ENCODE measurements at regions not wholly inside any gene's neighbourhood (a gene's known extent, or its start where the extent isn't known, plus 50 kb on each side); places are given as distances from the start of the nearest gene placed in this dataset.
A peak's percentile ranks its signal among the peaks of the same experiment; 100 is the strongest.
"Not testable (repeated sequence)": the region's sequence is repeated elsewhere in the genome, so short reads cannot be mapped to it uniquely, and the experiment has no call there.

GRCh38 chr2:129913695-129914495 lies 65.6 kb upstream of the RAB6C start:
- no peak overlapping the region for H3K4me3 ChIP-seq (ENCODE audit: low read depth, low read length)
- no peak for TF ChIP-seq CTCF (IDR thresholded peaks at IDR 0.05; ENCODE audit: insufficient read depth, low read depth, low read length)

GRCh38 chr2:129914538-129915302 lies 64.7 kb upstream of the RAB6C start:
- no peak for TF ChIP-seq CTCF (IDR thresholded peaks at IDR 0.05; ENCODE audit: insufficient read depth, low read depth, low read length)
- no peak overlapping the region for H3K4me3 ChIP-seq (ENCODE audit: low read depth, low read length)
- no peak for DNase-seq (ENCODE audit: low read depth)

More at GRCh38 chr2:129913695-129914495, 65.6 kb upstream of the RAB6C start:
- DNase-seq (ENCODE audit: low read depth), result no peak

GRCh38 chr2:129915303-129915840 lies 64.1 kb upstream of the RAB6C start:
- DNase-seq (ENCODE audit: low read depth), result no peak
- H3K4me3 ChIP-seq (ENCODE audit: low read depth, low read length), result no peak overlapping the region
- no peak for TF ChIP-seq CTCF (IDR thresholded peaks at IDR 0.05; ENCODE audit: insufficient read depth, low read depth, low read length)

- no peak overlapping the region for H3K4me3 ChIP-seq (ENCODE audit: low read depth, low read length)
- TF ChIP-seq CTCF (IDR thresholded peaks at IDR 0.05; ENCODE audit: insufficient read depth, low read depth, low read length), result no peak
- DNase-seq (ENCODE audit: low read depth), result no peak
Measured at GRCh38 chr2:129918604-129919003, 60.9 kb upstream of the RAB6C start.

- no peak for TF ChIP-seq CTCF (IDR thresholded peaks at IDR 0.05; ENCODE audit: insufficient read depth, low read depth, low read length)
- DNase-seq (ENCODE audit: low read depth), result no peak
- H3K4me3 ChIP-seq (ENCODE audit: low read depth, low read length), result no peak overlapping the region
Measured at GRCh38 chr2:129922571-129923264, 56.7 kb upstream of the RAB6C start.

GRCh38 chr2:129923265-129924091 lies 56.0 kb upstream of the RAB6C start:
- TF ChIP-seq CTCF (IDR thresholded peaks at IDR 0.05; ENCODE audit: insufficient read depth, low read depth, low read length), result peak; percentile 52
- peak; percentile 33 for DNase-seq (ENCODE audit: low read depth)
- no peak overlapping the region for H3K4me3 ChIP-seq (ENCODE audit: low read depth, low read length)

GRCh38 chr2:129924115-129924514 lies 55.4 kb upstream of the RAB6C start:
- DNase-seq (ENCODE audit: low read depth); H3K4me3 ChIP-seq (ENCODE audit: low read depth, low read length): not testable (repeated sequence)

All from fibroblast of villous mesenchyme (primary cell).